Suprapubic skin (tissue), 4 donors: ENCODE measurements at regions not wholly inside any gene's neighbourhood (a gene's known extent, or its start where the extent isn't known, plus 50 kb on each side); places are given as distances from the start of the nearest gene placed in this dataset.

Experiments used
- DNase-seq, 2 donors: peaks; one replicate each; pipeline ENCODE4 v3.0.0-alpha.2; 2019; ENCODE audit warnings: low spot score in 2 of 2
- H3K27ac ChIP-seq: fragments of 200-600 bp; sonication (generic); one replicate; pipeline ENCODE4 v1.5.1; 2019
- H3K27me3 ChIP-seq: fragments of 200-600 bp; sonication (generic); one replicate; pipeline ENCODE4 v1.5.1; 2019
- H3K36me3 ChIP-seq: fragments of 200-600 bp; sonication (generic); one replicate; pipeline ENCODE4 v1.5.1; 2019
- H3K4me1 ChIP-seq: fragments of 200-600 bp; sonication (generic); one replicate; pipeline ENCODE4 v1.5.1; 2019
- H3K4me3 ChIP-seq: fragments of 200-600 bp; sonication (generic); one replicate; pipeline ENCODE4 v1.5.1; 2019; ENCODE audit warnings: mild to moderate bottlenecking
- H3K9me3 ChIP-seq: fragments of 200-600 bp; sonication (generic); one replicate; pipeline ENCODE4 v1.5.1; 2019
- EP300 ChIP-seq: sonication (generic); formaldehyde crosslinking; IDR thresholded peaks from one replicate; pipeline ENCODE4 v1.6.1; 2017; ENCODE audit warnings: antibody characterized with exemption
- POLR2A ChIP-seq, 2 donors: fragments of 450-650 bp; IDR thresholded peaks; one replicate each; pipeline ENCODE4 v1.6.1; 2017; ENCODE audit warnings: antibody characterized with exemption in 2 of 2, mild to moderate bottlenecking in 2 of 2, moderate library complexity in 2 of 2
- POLR2AphosphoS5 ChIP-seq, 3 donors: sonication (generic); formaldehyde crosslinking; IDR thresholded peaks; one replicate each; pipeline ENCODE4 v1.6.1; 2017; ENCODE audit warnings: antibody characterized with exemption in 3 of 3
- WGBS: methylation state at CpG from one replicate; pipeline ENCODE4 v1.1.5; 2018; 5-methylcytosine and 5-hydroxymethylcytosine counted together
- TF ChIP-seq, protein P1 (sequence below), 2 donors: fragments of 200-600 bp in 1 of 2; fragments of 450-650 bp in 1 of 2; sonication (generic) in 1 of 2; IDR thresholded peaks; one replicate each; pipeline ENCODE4 v1.5.1; 2016 to 2019; ENCODE audit warnings: antibody characterized with exemption in 2 of 2, mild to moderate bottlenecking in 1 of 2, moderate library complexity in 1 of 2

DNA sequence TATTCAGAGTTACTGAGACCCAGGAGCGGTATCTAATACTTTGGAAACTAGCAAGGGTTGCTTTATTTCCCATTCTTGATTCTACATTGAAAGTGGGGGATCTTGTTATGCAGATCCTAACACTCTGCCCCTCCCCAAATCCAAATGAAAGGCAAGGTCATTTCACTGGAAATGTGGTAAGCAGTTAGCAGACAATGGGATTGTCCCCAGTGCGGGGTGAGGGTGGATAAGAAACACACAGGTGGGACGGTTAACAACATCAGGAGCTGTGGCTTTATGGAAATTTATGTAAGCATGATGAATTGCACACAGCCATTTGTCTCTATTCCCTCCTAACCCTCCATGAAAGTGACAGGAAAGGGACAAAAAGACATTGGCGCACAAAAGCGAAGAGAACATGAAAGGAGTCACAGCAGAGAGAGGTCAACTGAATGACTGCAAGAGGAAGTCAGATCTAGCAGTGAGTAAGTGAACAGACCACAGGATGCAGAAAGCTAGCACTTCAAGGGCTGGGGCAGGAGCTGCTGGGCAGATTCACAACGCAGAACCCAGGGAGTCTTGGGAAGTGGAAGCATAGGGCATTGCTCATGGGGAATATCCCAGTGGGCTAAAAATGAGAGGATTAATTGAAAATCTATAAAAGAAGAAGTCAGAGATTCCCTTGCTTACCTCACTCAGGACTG is 184.4 kb downstream of the HSD17B3 start:
- TF ChIP-seq, protein P1, sequence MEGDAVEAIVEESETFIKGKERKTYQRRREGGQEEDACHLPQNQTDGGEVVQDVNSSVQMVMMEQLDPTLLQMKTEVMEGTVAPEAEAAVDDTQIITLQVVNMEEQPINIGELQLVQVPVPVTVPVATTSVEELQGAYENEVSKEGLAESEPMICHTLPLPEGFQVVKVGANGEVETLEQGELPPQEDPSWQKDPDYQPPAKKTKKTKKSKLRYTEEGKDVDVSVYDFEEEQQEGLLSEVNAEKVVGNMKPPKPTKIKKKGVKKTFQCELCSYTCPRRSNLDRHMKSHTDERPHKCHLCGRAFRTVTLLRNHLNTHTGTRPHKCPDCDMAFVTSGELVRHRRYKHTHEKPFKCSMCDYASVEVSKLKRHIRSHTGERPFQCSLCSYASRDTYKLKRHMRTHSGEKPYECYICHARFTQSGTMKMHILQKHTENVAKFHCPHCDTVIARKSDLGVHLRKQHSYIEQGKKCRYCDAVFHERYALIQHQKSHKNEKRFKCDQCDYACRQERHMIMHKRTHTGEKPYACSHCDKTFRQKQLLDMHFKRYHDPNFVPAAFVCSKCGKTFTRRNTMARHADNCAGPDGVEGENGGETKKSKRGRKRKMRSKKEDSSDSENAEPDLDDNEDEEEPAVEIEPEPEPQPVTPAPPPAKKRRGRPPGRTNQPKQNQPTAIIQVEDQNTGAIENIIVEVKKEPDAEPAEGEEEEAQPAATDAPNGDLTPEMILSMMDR (IDR thresholded peaks at IDR 0.05): no peak
- TF ChIP-seq POLR2AphosphoS5 (IDR thresholded peaks at IDR 0.05): no peak
- no peak for TF ChIP-seq POLR2A (IDR thresholded peaks at IDR 0.05)
- TF ChIP-seq EP300: no peak
- Histone ChIP-seq H3K4me3 (no peak overlapping the region), H3K27me3 (no peaks in the 10 kb centered on the region), H3K27ac (no peak overlapping the region), H3K4me1 (peaks cover 12% of the 10 kb centered on the region), H3K9me3 (no peaks in the 10 kb centered on the region), H3K36me3 (no peaks in the 10 kb centered on the region)
- DNase-seq: no peak
- WGBS: 89% methylated on average over 6 of the region's 6 CpGs

DNA sequence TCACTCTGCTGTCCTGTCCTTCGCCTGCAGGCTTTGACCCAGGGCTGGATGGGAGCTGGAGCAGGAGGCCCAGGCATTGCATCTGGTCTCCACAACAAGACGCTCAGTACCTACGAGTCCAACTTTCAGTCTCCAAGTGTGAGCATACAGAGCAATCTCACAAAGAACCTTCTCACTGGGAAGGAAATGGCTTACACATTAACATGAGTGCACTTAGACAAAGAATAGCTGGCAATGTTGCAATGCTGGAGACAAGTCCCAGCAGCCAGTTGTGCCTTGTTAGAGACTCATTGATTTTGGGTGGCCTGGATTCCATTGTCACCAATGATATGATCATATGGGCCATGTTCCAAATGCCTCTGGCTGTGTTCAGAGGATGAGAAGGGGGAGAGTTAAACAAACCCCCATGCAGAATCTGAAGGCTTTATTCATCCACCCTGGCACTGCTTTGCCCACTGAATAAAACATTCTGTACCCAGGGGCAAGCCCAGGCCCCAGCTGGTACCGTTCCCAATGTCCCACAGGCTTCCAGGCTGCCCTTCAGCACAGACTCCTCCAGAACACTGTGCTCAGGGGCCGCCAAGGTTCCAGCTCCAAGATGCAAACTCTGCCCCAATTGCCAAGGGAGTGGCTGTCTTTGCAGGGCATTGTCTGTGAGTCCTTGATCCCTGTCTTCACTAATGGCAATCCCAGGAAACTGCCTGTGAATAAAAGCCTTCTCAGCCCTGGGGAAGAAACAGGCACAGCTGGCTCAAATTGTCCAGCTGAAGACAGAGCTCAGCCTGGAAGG is 185.5 kb downstream of the HSD17B3 start:
- Histone ChIP-seq H3K27ac (no peak overlapping the region), H3K4me3 (no peak overlapping the region), H3K9me3 (no peaks in the 10 kb centered on the region), H3K4me1 (peaks cover 12% of the 10 kb centered on the region), H3K27me3 (no peaks in the 10 kb centered on the region), H3K36me3 (no peaks in the 10 kb centered on the region)
- DNase-seq: no peak
- TF ChIP-seq EP300 (no peak), POLR2AphosphoS5 (IDR thresholded peaks at IDR 0.05) (peak in 1 of 3 donors; percentile 30), POLR2A (IDR thresholded peaks at IDR 0.05) (no peak)
- TF ChIP-seq, protein P1 (IDR thresholded peaks at IDR 0.05): no peak
- 48% methylated on average over 3 of the region's 5 CpGs for WGBS

DNA sequence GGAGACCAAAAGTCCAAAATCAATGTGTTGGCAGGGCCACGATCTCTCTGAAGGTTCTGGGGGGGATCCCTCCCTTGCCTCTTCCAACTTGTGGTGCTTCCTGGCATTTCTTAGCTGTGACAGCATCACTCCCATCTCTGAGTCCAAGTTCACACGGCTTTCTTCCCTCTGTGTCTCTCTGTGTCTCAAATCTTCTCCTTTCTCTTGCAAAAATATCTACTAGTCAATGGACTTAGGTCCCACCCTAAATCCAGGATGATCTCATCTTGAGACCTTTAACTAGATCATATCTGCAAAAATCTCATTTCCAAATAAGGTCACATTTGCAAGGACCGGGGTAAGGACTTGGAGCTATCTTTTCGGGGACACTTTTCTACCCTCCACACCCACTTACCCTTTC is 186.1 kb downstream of the HSD17B3 start:
- Histone ChIP-seq H3K4me3 (no peak overlapping the region), H3K4me1 (peaks cover 12% of the 10 kb centered on the region), H3K36me3 (no peaks in the 10 kb centered on the region), H3K27ac (no peak overlapping the region), H3K9me3 (no peaks in the 10 kb centered on the region), H3K27me3 (peaks cover 3% of the 10 kb centered on the region)
- WGBS: 59% methylated on average over 4 of the region's 4 CpGs
- DNase-seq: no peak
- TF ChIP-seq, protein P1 (IDR thresholded peaks at IDR 0.05): no peak
- TF ChIP-seq POLR2A (IDR thresholded peaks at IDR 0.05) (no peak), EP300 (no peak), POLR2AphosphoS5 (IDR thresholded peaks at IDR 0.05) (no peak)

DNA sequence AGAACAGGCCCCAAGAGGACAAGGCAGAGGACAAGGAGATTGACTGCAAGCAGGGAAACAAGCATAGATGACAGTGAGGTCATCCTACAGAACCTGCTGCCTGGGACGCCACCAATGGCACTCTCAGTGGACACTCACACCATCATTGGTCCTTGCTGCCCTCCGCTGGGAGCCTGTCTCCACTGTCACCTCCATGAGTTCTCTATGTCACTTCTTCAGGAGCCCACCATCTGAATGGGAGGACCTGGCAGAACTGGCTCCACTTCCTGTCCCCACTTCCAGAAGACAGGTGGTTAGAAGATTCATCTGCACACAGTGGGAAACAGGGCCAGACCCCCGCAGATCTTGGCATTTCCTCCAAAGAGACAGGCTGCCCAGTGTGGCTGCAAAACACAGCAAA is 188.9 kb downstream of the HSD17B3 start:
- H3K4me1 ChIP-seq: peaks cover 12% of the 10 kb centered on the region
- H3K9me3 ChIP-seq: no peaks in the 10 kb centered on the region
- DNase-seq: no peak
- WGBS: 85% methylated on average over 2 of the region's 3 CpGs
- peaks cover 3% of the 10 kb centered on the region for H3K27me3 ChIP-seq
- no peak overlapping the region for H3K27ac ChIP-seq
- H3K36me3 ChIP-seq: no peaks in the 10 kb centered on the region
- H3K4me3 ChIP-seq: no peak overlapping the region
- TF ChIP-seq EP300: no peak
- TF ChIP-seq POLR2A (IDR thresholded peaks at IDR 0.05): no peak
- no peak for TF ChIP-seq POLR2AphosphoS5 (IDR thresholded peaks at IDR 0.05)
- TF ChIP-seq, protein P1 (IDR thresholded peaks at IDR 0.05): no peak

DNA sequence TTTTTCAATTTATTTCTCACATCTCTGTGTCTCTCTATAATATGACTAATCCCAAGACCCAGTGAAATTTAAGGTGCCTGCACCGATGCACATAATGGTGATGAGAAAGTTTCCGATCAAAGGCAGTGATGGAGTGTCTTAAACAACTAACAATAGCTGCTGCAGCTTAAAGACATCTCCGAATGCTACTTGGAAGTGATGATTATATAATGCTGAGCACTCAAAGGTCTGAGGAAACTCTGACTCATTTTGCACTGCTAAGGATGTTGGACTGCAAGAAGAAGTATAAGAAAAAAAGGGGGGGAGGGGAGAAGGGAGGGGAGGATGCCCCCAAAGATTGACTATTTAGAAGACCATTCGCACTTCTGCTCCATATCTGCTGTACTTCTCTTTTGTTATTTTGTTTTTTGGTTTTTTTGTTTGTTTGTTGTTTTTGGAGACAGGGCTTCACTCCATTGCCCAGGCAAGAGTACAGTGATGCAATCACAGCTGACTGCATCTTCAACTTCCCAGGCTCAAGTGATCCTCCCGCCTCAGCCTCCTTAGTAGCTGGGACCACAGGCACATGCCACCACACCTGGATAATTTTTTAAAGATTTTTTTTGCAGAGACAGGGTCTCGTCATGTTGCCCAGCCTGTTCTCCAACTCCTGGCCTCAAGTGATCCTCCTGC is 192.2 kb downstream of the HSD17B3 start:
- Histone ChIP-seq H3K27me3 (peaks cover 3% of the 10 kb centered on the region), H3K4me3 (no peak overlapping the region), H3K27ac (no peak overlapping the region), H3K36me3 (no peaks in the 10 kb centered on the region), H3K4me1 (no peaks in the 10 kb centered on the region), H3K9me3 (peaks cover 7% of the 10 kb centered on the region)
- TF ChIP-seq, protein P1 (IDR thresholded peaks at IDR 0.05): no peak
- no peak for TF ChIP-seq POLR2AphosphoS5 (IDR thresholded peaks at IDR 0.05)
- no peak for TF ChIP-seq EP300
- TF ChIP-seq POLR2A (IDR thresholded peaks at IDR 0.05): no peak
- 76% methylated on average over 6 of the region's 6 CpGs for WGBS
- DNase-seq: peak in 1 of 2 donors; percentile 4
